LNCaP clone FGC (cell line): ENCODE measurements at regions not wholly inside any gene's neighbourhood (a gene's known extent, or its start where the extent isn't known, plus 50 kb on each side); places are given as distances from the start of the nearest gene placed in this dataset.

Source experiments
- DNase-seq: peaks from one replicate; pipeline ENCODE4 v3.0.0-alpha.2; 2011; ENCODE audit warnings: low read depth
- H3K4me3 ChIP-seq: 2 replicates; pipeline ENCODE4 v1.5.1; 2011; ENCODE audit warnings: mild to moderate bottlenecking, low read depth, low read length, control low read depth
- CTCF ChIP-seq: IDR thresholded peaks from 2 replicates; pipeline ENCODE4 v1.5.1; 2012; ENCODE audit warnings: mild to moderate bottlenecking; ENCODE audit not compliant: control insufficient read depth, insufficient read depth; ENCODE audit errors: extremely low read depth

- H3K4me3 ChIP-seq: no peak overlapping the region
- DNase-seq: no peak
- TF ChIP-seq CTCF: no peak
Measured at GRCh38 chr17:36870720-36870999, 66.6 kb upstream of the LHX1 start.

- no peak for TF ChIP-seq CTCF
- H3K4me3 ChIP-seq: no peak overlapping the region
- no peak for DNase-seq
Measured at GRCh38 chr17:36875698-36876293, 61.5 kb upstream of the LHX1 start.

GRCh38 chr17:36876966-36877365, 60.3 kb upstream of the LHX1 start:
- no peak for TF ChIP-seq CTCF
- DNase-seq: no peak
- H3K4me3 ChIP-seq: no peak overlapping the region

GRCh38 chr17:36877771-36878170, 59.5 kb upstream of the LHX1 start:
- no peak for DNase-seq
- H3K4me3 ChIP-seq: no peak overlapping the region
- no peak for TF ChIP-seq CTCF

- no peak for TF ChIP-seq CTCF
- no peak overlapping the region for H3K4me3 ChIP-seq
- DNase-seq: no peak
Measured at GRCh38 chr17:36878216-36878615, 59.1 kb upstream of the LHX1 start.

- H3K4me3 ChIP-seq: no peak overlapping the region
- DNase-seq: no peak
- no peak for TF ChIP-seq CTCF
Measured at GRCh38 chr17:36879027-36879426, 58.2 kb upstream of the LHX1 start.

- no peak for TF ChIP-seq CTCF
- DNase-seq: no peak
- H3K4me3 ChIP-seq: no peak overlapping the region
Measured at GRCh38 chr17:36879624-36880131, 57.6 kb upstream of the LHX1 start.
